Brain microvascular endothelial cell (primary cell): ENCODE measurements at regions not wholly inside any gene's neighbourhood (a gene's known extent, or its start where the extent isn't known, plus 50 kb on each side); places are given as distances from the start of the nearest gene placed in this dataset.

ENCODE experiments used
- DNase-seq: peaks from one replicate; pipeline ENCODE4 v3.0.0-alpha.2; 2020
- H3K27ac ChIP-seq: fragments of 250-450 bp; sonication (Bioruptor Pico); 2 replicates; pipeline ENCODE4 v1.5.1; 2020; ENCODE audit warnings: mild to moderate bottlenecking, moderate library complexity
- H3K27me3 ChIP-seq: fragments of 250-450 bp; sonication (Bioruptor Pico); replicated peaks from 2 replicates; pipeline ENCODE4 v1.5.1; 2020; ENCODE audit warnings: mild to moderate bottlenecking
- H3K36me3 ChIP-seq: fragments of 250-450 bp; sonication (Bioruptor Pico); replicated peaks from 2 replicates; pipeline ENCODE4 v1.5.1; 2020; ENCODE audit warnings: mild to moderate bottlenecking
- H3K4me3 ChIP-seq: 2 replicates; pipeline ENCODE4 v1.5.1; 2011; ENCODE audit warnings: low read depth, mild to moderate bottlenecking, control low read depth, low read length, moderate library complexity
- CTCF ChIP-seq: IDR thresholded peaks from 2 replicates; pipeline ENCODE4 v1.5.1; 2011; ENCODE audit warnings: low read depth, mild to moderate bottlenecking, moderate library complexity, low read length, control low read depth, inconsistent platforms; ENCODE audit errors: missing control alignments
- in situ Hi-C: cut with HindIII; loops from 2 replicates; pipeline ENCODE4 v1.10.0; 2017; ENCODE audit warnings: low sequenced_read_pairs, low pct_ligation_motif_present

- no peaks in the 10 kb centered on the region for H3K36me3 ChIP-seq
- in situ Hi-C loops, result no loop called here
- TF ChIP-seq CTCF, result no peak
- no peaks in the 10 kb centered on the region for H3K27me3 ChIP-seq
- no peak overlapping the region for H3K4me3 ChIP-seq
- DNase-seq, result no peak
- H3K27ac ChIP-seq, result no peak overlapping the region
Measured at GRCh38 chr20:41998539-41999341, 380.6 kb upstream of the CHD6 start.

- no peak for TF ChIP-seq CTCF
- H3K27ac ChIP-seq, result no peak overlapping the region
- H3K36me3 ChIP-seq, result no peaks in the 10 kb centered on the region
- no peak for DNase-seq
- H3K27me3 ChIP-seq, result no peaks in the 10 kb centered on the region
- no peak overlapping the region for H3K4me3 ChIP-seq
- in situ Hi-C loops, result no loop called here
Measured at GRCh38 chr20:41996951-41997350, 378.8 kb upstream of the CHD6 start.

GRCh38 chr20:41992481-41992880 is 374.3 kb upstream of the CHD6 start:
- no peak for TF ChIP-seq CTCF
- in situ Hi-C loops, result no loop called here
- no peak for DNase-seq

GRCh38 chr20:41991412-41991811 is 373.2 kb upstream of the CHD6 start:
- DNase-seq, result no peak
- no peak overlapping the region for H3K4me3 ChIP-seq
- TF ChIP-seq CTCF, result no peak
- no peaks in the 10 kb centered on the region for H3K27me3 ChIP-seq
- H3K36me3 ChIP-seq, result no peaks in the 10 kb centered on the region
- in situ Hi-C loops, result no loop called here
- H3K27ac ChIP-seq, result no peak overlapping the region

More at GRCh38 chr20:41992481-41992880, 374.3 kb upstream of the CHD6 start:
- no peaks in the 10 kb centered on the region for H3K36me3 ChIP-seq
- H3K27me3 ChIP-seq, result no peaks in the 10 kb centered on the region
- no peak overlapping the region for H3K27ac ChIP-seq
- no peak overlapping the region for H3K4me3 ChIP-seq

- TF ChIP-seq CTCF, result no peak
- no peak for DNase-seq
- H3K4me3 ChIP-seq, result no peak overlapping the region
Measured at GRCh38 chr20:41989935-41990635, 371.9 kb upstream of the CHD6 start.

More at GRCh38 chr20:41989935-41990635, 371.9 kb upstream of the CHD6 start:
- Histone ChIP-seq H3K36me3 (no peaks in the 10 kb centered on the region), H3K27ac (no peak overlapping the region), H3K27me3 (no peaks in the 10 kb centered on the region)
- in situ Hi-C loops, result no loop called here
